Thoracic aorta (tissue), 2 donors: ENCODE measurements at regions not wholly inside any gene's neighbourhood (a gene's known extent, or its start where the extent isn't known, plus 50 kb on each side); places are given as distances from the start of the nearest gene placed in this dataset.

ENCODE experiments used
- ATAC-seq: fragments of 150-250 bp; one replicate; pipeline ENCODE4 v1.8.0; 2017; ENCODE audit warnings: low read depth; ENCODE audit not compliant: insufficient number of reproducible peaks, low FRiP score
- DNase-seq: peaks from one replicate; pipeline ENCODE4 v3.0.0-alpha.2; 2020; ENCODE audit warnings: low spot score
- H3K27ac ChIP-seq, 2 donors: fragments of 200-600 bp; sonication (generic); 1 replicate in 1 of 2; 2 replicates in 1 of 2; pipeline ENCODE4 v1.5.1; 2016; ENCODE audit warnings: mild to moderate bottlenecking in 2 of 2, moderate library complexity in 2 of 2
- H3K27me3 ChIP-seq: fragments of 200-600 bp; sonication (generic); replicated peaks from 2 replicates; pipeline ENCODE4 v1.6.0; 2016; ENCODE audit warnings: mild to moderate bottlenecking; ENCODE audit not compliant: insufficient read depth
- H3K36me3 ChIP-seq: fragments of 200-600 bp; sonication (generic); one replicate; pipeline ENCODE4 v1.5.1; 2016
- H3K4me1 ChIP-seq, 2 donors: fragments of 200-600 bp; sonication (generic); 1 replicate in 1 of 2; 2 replicates in 1 of 2; pipeline versions ENCODE4 v1.5.1 to v1.6.0; 2016; ENCODE audit warnings: low read depth in 2 of 2, mild to moderate bottlenecking in 1 of 2; ENCODE audit not compliant: control insufficient read depth in 1 of 2
- H3K4me3 ChIP-seq: fragments of 200-600 bp; sonication (generic); 2 replicates; pipeline ENCODE4 v1.5.1; 2016; ENCODE audit warnings: mild to moderate bottlenecking
- H3K9me3 ChIP-seq: fragments of 200-600 bp; sonication (generic); 2 replicates; pipeline ENCODE4 v1.5.1; 2016
- CTCF ChIP-seq: fragments of 200-600 bp; sonication (generic); IDR thresholded peaks from one replicate; pipeline ENCODE4 v1.5.1; 2019; ENCODE audit warnings: antibody characterized with exemption

GRCh38 chr3:117954131-117954530 is 1080.5 kb downstream of the IGSF11 start:
- H3K27me3 ChIP-seq: no peaks in the 10 kb centered on the region
- no peaks in the 10 kb centered on the region for H3K4me1 ChIP-seq
- no peaks in the 10 kb centered on the region for H3K9me3 ChIP-seq
- H3K27ac ChIP-seq: no peak overlapping the region
- H3K4me3 ChIP-seq: no peak overlapping the region
- DNase-seq (no peak), ATAC-seq (no peak)
- no peaks in the 10 kb centered on the region for H3K36me3 ChIP-seq
- no peak for TF ChIP-seq CTCF

DNA sequence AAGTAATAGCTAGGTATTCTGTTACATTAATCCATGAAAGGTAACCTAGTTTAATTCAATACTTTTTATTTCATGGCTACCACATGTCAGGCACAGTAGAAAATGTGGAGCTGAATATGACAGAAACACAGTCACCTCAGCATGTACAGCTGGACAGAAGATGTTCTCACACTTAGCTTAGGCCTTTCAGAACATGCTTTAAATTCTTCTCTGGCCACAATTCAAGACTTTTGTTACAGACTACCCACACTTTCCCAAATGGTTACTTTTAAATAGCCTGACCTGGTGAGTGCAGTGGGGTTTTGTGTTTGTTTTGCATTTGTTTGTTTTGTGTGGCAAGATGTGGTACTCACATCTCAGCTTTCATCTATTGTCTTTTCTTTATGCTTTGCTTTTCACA is 1079.5 kb downstream of the IGSF11 start:
- Histone ChIP-seq H3K36me3 (no peaks in the 10 kb centered on the region), H3K4me1 (no peaks in the 10 kb centered on the region), H3K9me3 (no peaks in the 10 kb centered on the region), H3K27ac (no peak overlapping the region), H3K4me3 (no peak overlapping the region), H3K27me3 (no peaks in the 10 kb centered on the region)
- no peak for TF ChIP-seq CTCF
- ATAC-seq: no peak
- DNase-seq: no peak

DNA sequence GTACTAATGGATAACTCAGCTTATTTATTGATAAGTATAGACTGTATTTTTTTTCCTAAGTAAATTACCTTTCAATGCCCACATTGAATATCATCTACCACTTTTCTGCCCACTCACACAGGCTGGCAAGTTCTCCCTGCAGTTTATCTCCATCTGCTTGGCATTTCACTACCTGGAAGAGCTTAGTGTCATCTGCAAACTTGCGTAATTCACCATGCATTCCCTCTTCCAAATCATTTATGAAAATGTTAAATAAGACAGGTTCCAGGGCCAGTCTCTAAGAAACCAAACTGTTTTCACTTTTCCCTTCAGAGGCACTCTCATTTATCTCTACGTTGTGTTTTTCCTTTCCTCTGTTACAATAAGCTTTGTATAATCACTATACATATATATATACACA is 1076.6 kb downstream of the IGSF11 start:
- Histone ChIP-seq H3K4me3 (no peak overlapping the region), H3K36me3 (no peaks in the 10 kb centered on the region), H3K9me3 (no peaks in the 10 kb centered on the region), H3K27ac (no peak overlapping the region), H3K4me1 (no peaks in the 10 kb centered on the region), H3K27me3 (no peaks in the 10 kb centered on the region)
- DNase-seq (no peak), ATAC-seq (no peak)
- no peak for TF ChIP-seq CTCF

GRCh38 chr3:117962750-117963149 is 1071.9 kb downstream of the IGSF11 start:
- Histone ChIP-seq H3K4me3 (no peak overlapping the region), H3K36me3 (no peaks in the 10 kb centered on the region), H3K4me1 (no peaks in the 10 kb centered on the region), H3K9me3 (no peaks in the 10 kb centered on the region), H3K27ac (no peak overlapping the region), H3K27me3 (no peaks in the 10 kb centered on the region)
- DNase-seq (no peak), ATAC-seq (no peak)
- TF ChIP-seq CTCF: no peak

DNA sequence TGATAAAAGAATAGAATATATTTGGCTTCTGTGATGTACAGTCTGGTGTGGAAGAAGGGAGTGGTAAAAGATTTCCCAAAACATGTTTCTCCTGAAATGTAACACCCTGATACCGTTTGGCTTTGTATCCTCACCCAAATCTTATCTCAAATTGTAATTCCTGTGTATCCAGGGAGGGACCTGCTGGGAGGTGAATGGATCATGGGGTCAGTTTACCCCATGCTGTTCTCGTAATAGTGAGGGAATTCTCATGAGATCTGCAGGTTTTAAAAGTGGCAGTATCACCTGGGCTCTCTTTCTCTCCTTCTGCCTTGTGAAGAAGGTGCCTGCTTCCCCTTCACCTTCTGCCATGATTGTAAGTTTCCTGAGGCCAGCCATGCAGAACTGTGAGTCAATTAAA is 1070.8 kb downstream of the IGSF11 start:
- no peak overlapping the region for H3K4me3 ChIP-seq
- no peak for TF ChIP-seq CTCF
- ATAC-seq (no peak), DNase-seq (no peak)
- no peak overlapping the region for H3K27ac ChIP-seq
- no peaks in the 10 kb centered on the region for H3K9me3 ChIP-seq
- no peaks in the 10 kb centered on the region for H3K36me3 ChIP-seq
- H3K27me3 ChIP-seq: no peaks in the 10 kb centered on the region
- no peaks in the 10 kb centered on the region for H3K4me1 ChIP-seq
